ENCODE measurements at regions not wholly inside any gene's neighbourhood (a gene's known extent, or its start where the extent isn't known, plus 50 kb on each side); places are given as distances from the start of the nearest gene placed in this dataset.

GRCh38 chr13:33426131-33426530, 140.6 kb upstream of the STARD13 start:
- TF ChIP-seq CTCF (conservative IDR thresholded peaks at IDR 0.05 in 1 of 2, IDR thresholded peaks at IDR 0.05 in 1 of 2; ENCODE audit: extremely low read depth in 1 of 2, insufficient read depth in 1 of 2, low read depth in 1 of 2, low read length in 2 of 2) (no peak), EZH2 (IDR thresholded peaks at IDR 0.05; ENCODE audit: borderline replicate concordance, low read length) (no peak)
